ENCODE measurements at regions not wholly inside any gene's neighbourhood (a gene's known extent, or its start where the extent isn't known, plus 50 kb on each side); places are given as distances from the start of the nearest gene placed in this dataset.

DNA sequence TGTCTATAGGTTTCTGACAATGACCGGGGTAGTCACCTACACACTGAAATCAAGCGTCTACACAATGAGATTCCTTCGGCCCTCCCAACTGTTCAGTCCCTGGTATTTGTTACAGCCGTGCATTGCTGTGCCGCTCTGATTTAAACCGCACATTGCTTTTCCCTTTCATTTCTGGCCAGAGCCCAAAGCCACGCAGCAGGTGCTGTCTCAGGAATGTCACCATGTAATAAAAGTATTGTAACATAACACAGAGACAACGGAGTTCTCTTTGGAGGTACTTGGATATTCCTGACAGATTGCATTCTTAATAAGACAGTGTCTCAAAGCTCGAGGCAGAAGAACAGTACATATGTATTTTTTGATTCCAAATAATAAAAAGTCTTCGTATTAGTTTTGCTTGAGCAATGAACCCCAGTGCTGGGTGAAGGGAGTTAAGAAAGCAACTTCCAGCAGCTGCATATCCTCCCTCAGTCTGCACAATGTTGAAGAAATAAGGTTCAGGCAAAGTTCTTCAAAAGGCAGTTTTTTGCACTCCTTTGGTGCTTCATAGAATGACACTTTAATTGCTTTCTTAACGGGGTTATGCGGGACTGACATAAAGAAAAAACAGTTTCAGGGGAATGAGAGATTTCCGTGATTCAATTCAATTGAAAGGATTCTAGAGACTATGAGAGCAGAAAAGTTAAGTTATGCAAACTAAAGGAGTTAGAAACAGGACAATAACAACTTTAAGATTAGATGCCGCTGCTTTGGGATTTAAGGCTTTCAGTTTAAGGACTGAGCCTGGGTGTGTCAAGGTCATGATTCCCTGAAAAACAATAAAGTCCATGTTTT lies 288.7 kb upstream of the FLRT2 start:
- TF ChIP-seq, protein P1, sequence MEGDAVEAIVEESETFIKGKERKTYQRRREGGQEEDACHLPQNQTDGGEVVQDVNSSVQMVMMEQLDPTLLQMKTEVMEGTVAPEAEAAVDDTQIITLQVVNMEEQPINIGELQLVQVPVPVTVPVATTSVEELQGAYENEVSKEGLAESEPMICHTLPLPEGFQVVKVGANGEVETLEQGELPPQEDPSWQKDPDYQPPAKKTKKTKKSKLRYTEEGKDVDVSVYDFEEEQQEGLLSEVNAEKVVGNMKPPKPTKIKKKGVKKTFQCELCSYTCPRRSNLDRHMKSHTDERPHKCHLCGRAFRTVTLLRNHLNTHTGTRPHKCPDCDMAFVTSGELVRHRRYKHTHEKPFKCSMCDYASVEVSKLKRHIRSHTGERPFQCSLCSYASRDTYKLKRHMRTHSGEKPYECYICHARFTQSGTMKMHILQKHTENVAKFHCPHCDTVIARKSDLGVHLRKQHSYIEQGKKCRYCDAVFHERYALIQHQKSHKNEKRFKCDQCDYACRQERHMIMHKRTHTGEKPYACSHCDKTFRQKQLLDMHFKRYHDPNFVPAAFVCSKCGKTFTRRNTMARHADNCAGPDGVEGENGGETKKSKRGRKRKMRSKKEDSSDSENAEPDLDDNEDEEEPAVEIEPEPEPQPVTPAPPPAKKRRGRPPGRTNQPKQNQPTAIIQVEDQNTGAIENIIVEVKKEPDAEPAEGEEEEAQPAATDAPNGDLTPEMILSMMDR (conservative IDR thresholded peaks at IDR 0.05; ENCODE audit: low read length), result no peak
- H3K4me3 ChIP-seq (ENCODE audit: low read length), result no peak overlapping the region
- DNase-seq (ENCODE audit: low read depth), result no peak

DNA sequence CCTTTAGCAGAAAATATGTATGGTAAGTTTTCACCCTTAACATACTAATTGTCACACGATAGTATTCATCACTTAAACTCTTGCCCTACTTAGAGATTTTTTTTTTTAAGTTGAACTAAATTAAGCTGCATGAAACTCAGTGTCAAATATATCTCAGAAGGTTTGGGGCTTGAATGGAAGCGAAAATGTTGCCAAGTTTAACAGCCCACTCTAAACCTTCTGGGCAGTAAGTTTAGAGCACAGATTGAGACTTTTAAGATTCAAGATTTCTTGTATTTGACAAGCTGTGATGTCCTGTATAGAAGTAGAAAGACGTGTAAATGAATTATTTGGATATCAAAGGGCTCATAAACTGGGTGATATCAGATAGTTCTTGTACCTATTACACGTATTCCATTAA lies 287.3 kb upstream of the FLRT2 start:
- DNase-seq (ENCODE audit: low read depth), result no peak
- TF ChIP-seq, protein P1 (conservative IDR thresholded peaks at IDR 0.05; ENCODE audit: low read length), result no peak
- no peak overlapping the region for H3K4me3 ChIP-seq (ENCODE audit: low read length)

DNA sequence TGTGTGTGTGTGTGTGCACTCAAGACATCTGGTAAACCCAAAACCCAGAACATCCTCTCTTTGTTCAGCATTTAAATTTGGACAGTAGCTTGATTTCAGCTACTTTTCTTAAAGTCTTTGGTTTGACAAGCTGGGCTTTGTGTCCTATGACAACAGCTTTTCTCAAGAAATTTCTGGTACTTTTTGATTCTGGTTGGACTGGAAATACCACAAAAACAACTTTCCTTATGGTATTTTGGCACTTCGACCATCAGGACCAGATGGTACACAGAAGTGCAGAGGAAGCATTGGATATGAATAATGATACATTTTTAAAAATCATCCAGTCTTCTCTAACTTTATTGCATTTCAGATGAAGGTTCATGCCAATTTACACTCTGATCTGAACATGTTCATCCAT lies 286.6 kb upstream of the FLRT2 start:
- H3K4me3 ChIP-seq (ENCODE audit: low read length), result no peak overlapping the region
- TF ChIP-seq, protein P1 (conservative IDR thresholded peaks at IDR 0.05; ENCODE audit: low read length), result no peak
- peak; percentile 38 for DNase-seq (ENCODE audit: low read depth)

DNA sequence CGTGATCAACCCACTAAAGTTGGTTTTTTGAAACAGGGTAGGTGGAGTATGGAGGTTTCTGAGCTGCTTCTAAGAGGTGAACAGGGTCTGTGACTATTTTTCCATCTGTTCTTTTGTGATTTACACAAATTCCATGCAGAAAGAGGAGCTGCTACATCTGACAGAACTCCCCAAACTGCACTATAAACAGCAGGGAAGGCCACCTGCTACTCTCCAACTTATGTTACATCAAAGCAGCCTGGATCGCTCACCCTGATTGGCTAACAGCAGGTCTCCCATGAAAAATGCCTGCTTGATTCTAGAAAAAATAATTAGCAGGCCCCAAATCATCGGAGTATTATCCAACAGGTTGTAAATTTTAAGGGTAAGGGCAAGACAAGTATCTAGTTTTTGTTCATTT lies 282.9 kb upstream of the FLRT2 start:
- DNase-seq (ENCODE audit: low read depth), result no peak
- H3K4me3 ChIP-seq (ENCODE audit: low read length), result no peak overlapping the region
- TF ChIP-seq, protein P1 (conservative IDR thresholded peaks at IDR 0.05; ENCODE audit: low read length), result no peak

DNA sequence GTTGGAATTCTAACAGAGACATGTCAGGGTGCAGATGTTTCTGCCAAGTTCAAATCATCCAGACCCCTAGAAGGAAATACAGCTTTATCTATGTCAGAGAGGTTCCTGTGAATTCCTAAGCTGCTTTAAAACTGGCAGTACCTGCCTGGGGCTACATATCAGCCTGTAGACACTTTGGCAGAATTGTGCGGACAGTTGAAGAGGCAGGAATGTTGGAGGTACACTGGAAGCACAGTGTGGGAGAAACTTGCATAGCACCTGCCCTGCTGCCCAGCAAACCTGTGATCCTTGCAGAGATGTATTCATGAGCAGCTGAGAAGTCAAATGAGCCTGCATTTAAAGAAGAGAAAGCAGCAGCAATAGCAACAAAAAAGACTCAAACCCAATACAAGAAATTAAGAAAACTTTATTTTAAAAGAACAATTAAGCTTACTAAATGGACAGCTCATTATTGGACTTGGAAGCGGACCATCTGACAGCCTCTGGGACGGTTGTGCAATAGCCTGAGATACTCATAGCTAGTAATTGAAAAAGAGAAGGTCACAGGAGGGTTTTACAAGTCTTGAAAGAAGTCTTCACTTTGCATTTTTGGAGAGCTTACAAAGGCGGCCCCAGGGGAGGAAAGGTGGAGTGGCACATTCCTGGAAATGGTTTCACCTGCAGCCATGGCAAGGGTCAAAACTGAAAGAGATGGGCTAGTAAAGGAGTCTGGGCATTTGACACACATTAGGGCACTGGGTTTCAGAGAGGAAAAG lies 280.9 kb upstream of the FLRT2 start:
- TF ChIP-seq, protein P1 (conservative IDR thresholded peaks at IDR 0.05; ENCODE audit: low read length), result no peak
- peak; percentile 23 for DNase-seq (ENCODE audit: low read depth)

DNA sequence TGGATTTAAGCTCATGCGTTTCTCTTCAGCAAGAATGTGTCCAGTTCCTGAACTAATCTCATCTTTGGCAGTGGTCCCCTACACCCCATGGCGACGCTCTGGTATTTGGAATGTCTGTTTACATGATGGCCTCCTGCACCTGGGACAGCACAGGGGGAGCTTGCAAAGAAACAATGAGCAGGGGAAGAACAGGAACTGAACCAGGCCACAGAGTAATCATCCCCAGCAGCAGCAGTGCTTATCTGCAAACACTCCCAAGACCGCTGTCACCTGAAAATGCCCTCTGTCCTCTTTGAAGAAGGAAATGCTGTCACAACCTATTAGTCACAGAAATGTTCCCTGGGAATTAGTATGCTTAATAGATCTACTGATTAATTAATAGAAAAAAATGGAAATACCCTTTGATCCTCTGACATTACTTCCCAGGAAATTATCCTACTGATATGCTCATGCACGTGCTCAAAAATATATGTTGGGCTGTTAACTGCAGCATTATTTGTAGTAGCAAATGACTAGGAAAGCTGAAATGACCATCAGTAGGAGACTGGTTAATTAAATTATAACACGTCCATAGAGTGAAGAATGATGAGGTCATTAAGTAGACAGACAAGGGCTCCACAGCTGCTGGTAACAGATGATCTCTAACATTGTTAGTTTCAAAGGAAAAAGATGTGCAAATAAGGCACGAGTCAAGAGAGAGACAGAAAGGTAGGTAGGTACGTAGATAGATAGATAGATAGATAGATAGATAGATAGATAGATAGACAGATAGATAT lies 279.3 kb upstream of the FLRT2 start:
- TF ChIP-seq, protein P1 (conservative IDR thresholded peaks at IDR 0.05; ENCODE audit: low read length), result no peak
- DNase-seq (ENCODE audit: low read depth), result no peak
- H3K4me3 ChIP-seq (ENCODE audit: low read length), result no peak overlapping the region

More for the DNA sequence above, 280.9 kb upstream of the FLRT2 start:
- no peak overlapping the region for H3K4me3 ChIP-seq (ENCODE audit: low read length)
